ENCODE measurements at regions not wholly inside any gene's neighbourhood (a gene's known extent, or its start where the extent isn't known, plus 50 kb on each side); places are given as distances from the start of the nearest gene placed in this dataset.
A peak's percentile ranks its signal among the peaks of the same experiment; 100 is the strongest.

- no peak overlapping the region for H2AFZ ChIP-seq (replicated peaks)
Measured at GRCh38 chrX:65941775-65942174, 98.1 kb downstream of the VSIG4 start.

GRCh38 chrX:65933085-65933589 lies 106.7 kb downstream of the VSIG4 start:
- DNase-seq (ENCODE audit: low spot score), result no peak
- H3K36me3 ChIP-seq, result no peaks in the 10 kb centered on the region
- no peak overlapping the region for H3K4me3 Mint-ChIP-seq
- H3K27ac ChIP-seq, result no peak overlapping the region
- no peaks in the 10 kb centered on the region for H3F3A ChIP-seq (ENCODE audit: low read depth)
- H3K9me3 Mint-ChIP-seq, result no peaks in the 10 kb centered on the region
- no peaks in the 10 kb centered on the region for H4K20me1 ChIP-seq (ENCODE audit: low read depth)
- no peak overlapping the region for H3K27ac Mint-ChIP-seq
- H3K9ac ChIP-seq, result no peak overlapping the region
- no peaks in the 10 kb centered on the region for H3K36me3 Mint-ChIP-seq
- peaks cover 5% of the 10 kb centered on the region for H3K27me3 Mint-ChIP-seq (ENCODE audit: insufficient read depth, low read depth)
- H3K9me3 ChIP-seq (ENCODE audit: low read depth), result no peaks in the 10 kb centered on the region
- no peaks in the 10 kb centered on the region for H3K4me1 ChIP-seq
- no peaks in the 10 kb centered on the region for H3K27me3 ChIP-seq
- no peaks in the 10 kb centered on the region for H3K79me2 ChIP-seq (ENCODE audit: low read depth)
- H3K4me2 ChIP-seq, result no peak overlapping the region
- no peaks in the 10 kb centered on the region for H3K4me1 Mint-ChIP-seq
- no peak overlapping the region for H3K4me3 ChIP-seq
- TF ChIP-seq EZH2 (IDR thresholded peaks at IDR 0.05) (no peak), EZH2phosphoT487 (IDR thresholded peaks at IDR 0.05) (no peak), CTCF (IDR thresholded peaks at IDR 0.05) (no peak)
- H2AFZ ChIP-seq (replicated peaks), result no peak overlapping the region

More at GRCh38 chrX:65941775-65942174, 98.1 kb downstream of the VSIG4 start:
- H3K4me3 ChIP-seq, result no peak overlapping the region
- H4K20me1 ChIP-seq (ENCODE audit: low read depth), result no peaks in the 10 kb centered on the region
- no peak overlapping the region for H3K27ac ChIP-seq
- H3K27ac Mint-ChIP-seq, result no peak overlapping the region
- DNase-seq (ENCODE audit: low spot score), result no peak
- H3K36me3 Mint-ChIP-seq, result no peaks in the 10 kb centered on the region
- no peaks in the 10 kb centered on the region for H3K79me2 ChIP-seq (ENCODE audit: low read depth)
- H3K27me3 ChIP-seq, result no peaks in the 10 kb centered on the region
- H3F3A ChIP-seq (ENCODE audit: low read depth), result no peaks in the 10 kb centered on the region
- no peaks in the 10 kb centered on the region for H3K36me3 ChIP-seq
- H3K27me3 Mint-ChIP-seq (ENCODE audit: insufficient read depth, low read depth), result peaks cover 2% of the 10 kb centered on the region
- no peak overlapping the region for H3K9ac ChIP-seq
- peaks cover 2% of the 10 kb centered on the region for H3K9me3 Mint-ChIP-seq
- H3K9me3 ChIP-seq (ENCODE audit: low read depth), result peaks cover 16% of the 10 kb centered on the region
- no peaks in the 10 kb centered on the region for H3K4me1 Mint-ChIP-seq
- TF ChIP-seq CTCF (IDR thresholded peaks at IDR 0.05), result no peak
- no peak for TF ChIP-seq EZH2 (IDR thresholded peaks at IDR 0.05)
- TF ChIP-seq EZH2phosphoT487 (IDR thresholded peaks at IDR 0.05), result no peak
- no peak overlapping the region for H3K4me2 ChIP-seq
- no peak overlapping the region for H3K4me3 Mint-ChIP-seq
- H3K4me1 ChIP-seq, result no peaks in the 10 kb centered on the region

- Histone ChIP-seq H3K4me1 (no peaks in the 10 kb centered on the region), H3F3A (ENCODE audit: low read depth) (no peaks in the 10 kb centered on the region), H3K27me3 (no peaks in the 10 kb centered on the region), H3K9ac (no peak overlapping the region), H3K4me2 (no peak overlapping the region), H4K20me1 (ENCODE audit: low read depth) (no peaks in the 10 kb centered on the region), H3K36me3 (no peaks in the 10 kb centered on the region), H3K79me2 (ENCODE audit: low read depth) (no peaks in the 10 kb centered on the region), H3K4me3 (no peak overlapping the region), H3K27ac (no peak overlapping the region), H3K9me3 (ENCODE audit: low read depth) (no peaks in the 10 kb centered on the region), H2AFZ (replicated peaks) (no peak overlapping the region)
- no peaks in the 10 kb centered on the region for H3K36me3 Mint-ChIP-seq
- no peaks in the 10 kb centered on the region for H3K9me3 Mint-ChIP-seq
- peak; percentile 12 for DNase-seq (ENCODE audit: low spot score)
- no peak overlapping the region for H3K4me3 Mint-ChIP-seq
- peaks cover 5% of the 10 kb centered on the region for H3K27me3 Mint-ChIP-seq (ENCODE audit: insufficient read depth, low read depth)
- TF ChIP-seq EZH2 (IDR thresholded peaks at IDR 0.05), result no peak
- peak; percentile 18 for TF ChIP-seq CTCF (IDR thresholded peaks at IDR 0.05)
- H3K27ac Mint-ChIP-seq, result no peak overlapping the region
- H3K4me1 Mint-ChIP-seq, result no peaks in the 10 kb centered on the region
Measured at GRCh38 chrX:65932173-65933084, 107.5 kb downstream of the VSIG4 start.

Measured in neural progenitor cell (in vitro differentiated cells).